ENCODE measurements at regions not wholly inside any gene's neighbourhood (a gene's known extent, or its start where the extent isn't known, plus 50 kb on each side); places are given as distances from the start of the nearest gene placed in this dataset.
A peak's percentile ranks its signal among the peaks of the same experiment; 100 is the strongest.
"Not testable (repeated sequence)": the region's sequence is repeated elsewhere in the genome, so short reads cannot be mapped to it uniquely, and the experiment has no call there.

DNA sequence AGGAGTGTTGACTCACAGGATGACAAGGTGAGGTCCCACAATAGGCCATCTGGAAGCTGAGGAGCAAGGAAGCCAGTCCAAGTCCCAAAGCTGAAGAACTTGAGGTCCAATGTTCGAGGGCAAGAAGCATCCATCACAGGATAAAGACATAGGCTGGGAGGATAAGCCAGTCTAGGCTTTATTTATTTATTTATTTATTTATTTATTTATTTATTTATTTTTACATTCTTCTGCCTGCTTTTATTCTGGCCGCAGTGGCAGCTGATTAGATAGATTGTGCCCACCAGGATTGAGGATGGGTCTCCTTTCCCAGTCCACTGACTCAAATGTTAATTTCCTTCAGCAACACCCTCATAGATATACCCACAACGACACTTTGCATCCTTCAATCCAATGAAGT, 472.2 kb upstream of the DPPA4 start:
- DNase-seq = no peak

DNA sequence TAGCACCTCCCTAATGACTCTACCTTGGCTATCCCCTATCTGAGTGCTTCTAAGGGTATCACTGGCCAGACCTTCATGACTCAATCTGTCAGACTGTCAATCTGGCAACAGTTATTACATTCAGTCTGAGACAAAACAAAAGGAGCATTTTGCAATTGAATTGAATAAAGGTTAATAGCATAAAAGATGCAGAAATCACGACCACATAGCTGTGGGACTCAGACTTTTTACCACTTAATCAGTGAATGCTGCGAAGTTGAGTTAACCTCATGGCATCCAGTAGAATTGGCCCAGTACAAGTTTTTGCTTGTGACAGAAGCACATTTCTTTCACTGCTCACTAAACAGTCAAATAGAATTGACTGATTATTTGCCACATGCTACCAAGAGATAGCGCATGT, 480.7 kb upstream of the DPPA4 start:
- DNase-seq = no peak

DNA sequence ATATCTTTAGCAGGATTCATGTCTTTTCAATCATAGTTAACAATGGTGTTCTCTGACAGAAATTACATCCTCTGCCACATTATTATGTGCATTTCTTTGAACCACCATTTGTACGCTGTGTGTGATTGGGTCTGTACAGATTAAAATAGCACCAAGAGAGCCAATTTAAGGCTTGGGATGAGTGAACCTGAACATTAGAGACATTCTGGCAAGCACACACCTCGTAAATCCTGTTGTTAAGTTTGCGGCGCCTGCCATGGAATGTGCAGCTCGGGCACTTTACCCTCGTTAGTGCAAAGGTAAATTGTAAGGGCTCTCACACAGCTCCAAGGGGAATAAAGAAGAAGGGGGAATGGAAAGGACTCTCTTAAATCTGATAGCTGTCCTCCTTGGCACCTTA, 482.4 kb upstream of the DPPA4 start:
- DNase-seq = no peak

DNA sequence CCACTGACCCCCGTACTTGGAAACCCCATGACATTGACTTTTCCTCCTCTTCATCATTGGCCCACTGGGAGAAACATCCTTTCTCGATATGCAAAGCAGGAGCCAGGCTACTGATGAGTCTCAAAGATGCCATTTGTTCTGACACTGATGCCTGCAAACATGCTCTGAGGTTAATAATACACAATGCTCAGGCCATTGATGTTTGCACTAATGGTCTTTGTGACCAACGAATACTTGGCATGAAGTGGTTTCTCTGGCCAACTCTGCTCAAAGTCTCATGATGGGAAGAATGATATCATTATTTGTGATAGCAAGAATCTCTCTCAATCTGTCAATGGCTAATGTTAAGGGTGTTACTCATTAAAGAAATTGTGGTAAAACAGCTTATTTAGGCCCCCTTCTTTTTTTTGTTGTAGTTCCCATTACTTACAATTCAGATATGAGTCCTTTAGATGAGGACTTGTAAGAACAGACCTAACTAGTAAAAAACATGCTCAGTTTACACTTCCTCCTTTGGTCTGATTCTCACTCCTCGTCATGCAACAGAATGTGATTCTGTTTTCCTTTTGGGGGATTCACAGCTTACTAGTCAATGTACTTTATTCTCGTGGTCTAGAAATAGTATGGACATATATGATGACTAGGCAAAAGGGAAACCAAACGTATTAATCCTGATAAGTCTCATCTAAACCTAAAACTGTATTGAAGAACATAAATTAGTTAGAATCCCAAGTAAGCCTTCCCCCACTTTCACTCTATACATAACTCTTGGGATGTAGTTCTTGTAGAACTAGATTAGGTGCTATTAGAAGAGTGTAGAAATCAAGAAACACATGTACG, 488.8 kb upstream of the DPPA4 start:
- DNase-seq = no peak

DNA sequence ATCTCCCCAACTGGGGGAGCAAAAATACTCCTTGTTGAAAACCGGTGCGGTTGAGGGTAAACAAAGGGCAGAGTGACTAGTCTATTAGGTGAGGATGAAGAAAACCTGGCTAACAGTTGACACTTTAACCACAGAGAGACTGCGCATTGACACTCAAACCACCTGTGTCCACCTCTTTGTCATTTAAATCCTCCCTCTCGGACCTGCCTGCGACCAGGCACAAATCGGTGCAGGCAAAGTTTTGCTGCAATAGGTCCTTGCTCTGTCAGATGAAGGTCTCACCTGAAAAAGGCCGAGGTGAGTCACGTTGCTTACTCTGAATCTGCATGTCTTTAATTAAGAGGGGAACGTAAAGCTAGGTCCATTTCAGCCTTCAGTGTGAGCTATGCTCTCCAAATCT, 494.1 kb upstream of the DPPA4 start:
- no peak for DNase-seq

DNA sequence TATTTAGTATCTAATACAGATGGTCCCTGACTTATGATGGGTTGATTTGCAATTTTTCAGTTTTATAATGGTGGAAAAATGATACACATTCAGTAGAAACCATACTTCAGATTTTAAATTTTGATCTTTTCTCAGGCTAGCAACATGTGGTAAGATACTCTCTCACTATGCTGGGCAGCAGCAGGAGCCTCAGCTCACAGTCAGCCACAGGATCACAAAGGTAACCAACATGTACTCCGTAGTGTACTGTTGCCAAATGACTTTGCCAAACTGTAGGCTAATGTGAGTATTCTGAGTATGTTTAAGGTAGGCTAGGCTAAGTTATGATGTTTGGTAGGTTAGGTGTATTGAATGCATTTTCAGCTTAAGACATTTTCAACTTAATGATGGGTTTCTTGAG, 498.6 kb upstream of the DPPA4 start:
- no peak for DNase-seq

DNA sequence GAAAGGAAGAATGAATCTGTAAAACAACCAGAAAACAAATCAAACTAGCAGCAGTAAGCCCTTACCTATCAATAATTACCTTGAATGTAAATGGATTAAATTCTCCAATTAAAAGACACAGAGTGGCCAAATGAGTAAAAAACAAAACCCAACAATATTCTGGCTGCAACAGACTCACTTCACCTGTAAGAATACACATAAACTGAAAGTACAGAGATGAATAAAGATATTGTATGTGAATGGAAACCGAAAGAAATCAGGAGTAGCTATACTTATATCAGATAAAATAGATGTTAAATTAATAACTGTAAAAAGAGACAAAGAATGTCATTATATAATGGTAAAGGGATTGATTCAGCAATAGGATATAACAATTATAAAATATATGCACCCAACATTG, 514.5 kb upstream of the DPPA4 start:
- no peak for DNase-seq

DNA sequence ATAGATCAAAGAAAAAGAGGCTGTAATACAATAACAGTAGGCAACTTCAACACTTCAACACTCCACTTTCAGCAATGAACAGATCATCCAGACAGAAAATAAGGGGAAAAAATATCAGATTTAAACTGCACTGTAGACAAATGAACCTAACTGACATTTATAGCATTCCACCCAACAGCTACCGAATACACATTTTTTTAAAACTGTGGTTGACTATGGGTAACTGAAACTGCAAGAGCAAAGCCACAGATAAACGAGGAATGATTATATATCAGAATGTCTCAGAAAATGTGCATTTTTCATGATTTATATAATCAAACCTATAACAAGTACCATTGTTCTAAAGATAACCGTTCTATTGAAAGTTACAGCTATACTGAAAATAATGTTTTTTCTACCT, 514.9 kb upstream of the DPPA4 start:
- no peak for DNase-seq

DNA sequence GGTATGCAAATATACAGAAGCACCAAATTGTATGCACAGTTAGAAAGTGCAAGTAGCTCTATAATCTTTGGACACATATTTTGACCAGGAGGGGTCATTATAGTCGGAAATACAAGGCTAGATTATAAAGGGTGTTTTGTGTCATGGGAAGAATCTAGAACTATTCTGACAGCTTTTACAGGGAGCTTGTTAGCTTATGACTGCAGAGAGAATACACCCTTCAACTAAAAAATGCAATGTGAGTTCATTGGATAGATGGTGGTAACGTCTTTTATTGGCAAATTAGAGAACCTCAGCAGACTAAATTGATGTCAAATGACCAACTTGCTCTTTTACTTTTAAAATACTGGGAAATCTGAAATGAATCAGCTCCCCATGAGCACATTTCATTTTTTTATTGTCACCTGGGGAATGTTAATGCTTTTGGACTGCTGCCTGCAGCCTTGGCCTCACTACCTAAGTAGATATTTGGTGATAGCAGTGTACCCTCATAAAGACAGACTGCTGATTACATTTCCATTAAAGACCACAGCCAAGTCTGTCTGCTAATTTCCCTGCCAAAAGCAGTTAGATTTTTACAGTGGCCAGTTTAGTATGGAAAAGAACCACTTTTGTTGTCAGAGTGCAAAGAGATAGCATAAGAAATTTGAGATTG, 515.9 kb upstream of the DPPA4 start:
- DNase-seq = no peak

DNA sequence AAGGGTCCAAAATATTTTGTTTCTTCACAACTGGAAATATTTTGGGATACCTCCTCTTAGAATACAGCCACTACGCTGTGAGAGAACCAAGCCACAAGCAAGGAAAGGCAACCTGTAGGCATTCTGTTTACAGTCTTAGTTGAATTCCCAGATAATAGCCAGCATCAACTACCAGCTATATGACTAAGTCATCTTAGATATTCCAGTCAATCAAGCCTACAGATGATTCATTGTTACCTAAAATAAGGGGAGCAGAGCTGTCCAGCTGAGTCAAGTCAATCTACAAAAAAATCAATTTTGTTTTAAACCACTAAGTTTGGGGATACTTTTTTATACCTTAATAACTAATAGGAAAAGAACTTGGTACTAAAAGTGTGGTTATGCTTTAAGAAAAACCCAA, 526.4 kb upstream of the DPPA4 start:
- no peak for DNase-seq

DNA sequence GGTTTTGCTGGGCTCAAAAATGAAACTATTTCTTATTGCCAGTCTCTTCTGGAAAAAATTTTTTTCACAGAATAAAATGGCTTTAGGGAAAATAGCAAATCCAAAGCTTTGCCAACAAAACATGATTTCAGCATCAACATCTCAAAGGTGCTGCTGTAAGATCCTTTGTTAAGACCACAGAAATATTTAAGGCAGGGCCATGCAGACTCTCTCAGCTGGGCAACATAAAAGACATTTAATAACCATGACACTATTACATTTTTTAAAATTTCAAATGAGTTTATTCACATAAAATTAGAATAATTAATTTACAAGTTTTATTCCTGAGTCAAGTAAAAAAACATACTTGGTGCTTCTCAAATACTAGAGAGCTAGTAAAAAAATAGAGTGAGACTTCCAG, 527.1 kb upstream of the DPPA4 start:
- DNase-seq = no peak

DNA sequence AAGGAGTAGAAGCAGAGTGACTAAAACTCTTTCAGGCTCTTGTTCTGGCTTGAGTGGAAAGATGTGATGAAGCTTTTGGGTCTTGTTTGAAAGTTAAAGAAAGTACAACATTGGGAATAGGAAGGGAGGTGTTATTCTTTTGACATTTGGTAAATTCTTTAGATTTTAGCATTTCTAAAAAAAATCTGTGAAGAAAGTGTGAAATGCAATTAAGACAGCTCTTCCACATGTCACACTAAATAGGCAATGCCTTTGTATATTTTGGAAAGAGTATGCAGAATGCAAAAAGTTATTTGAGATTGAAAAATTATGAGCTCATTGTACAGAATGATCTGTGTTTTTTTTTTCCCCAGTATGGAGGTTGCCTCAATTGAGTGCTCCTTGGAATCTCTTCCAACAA, 532.2 kb upstream of the DPPA4 start:
- no peak for DNase-seq

DNA sequence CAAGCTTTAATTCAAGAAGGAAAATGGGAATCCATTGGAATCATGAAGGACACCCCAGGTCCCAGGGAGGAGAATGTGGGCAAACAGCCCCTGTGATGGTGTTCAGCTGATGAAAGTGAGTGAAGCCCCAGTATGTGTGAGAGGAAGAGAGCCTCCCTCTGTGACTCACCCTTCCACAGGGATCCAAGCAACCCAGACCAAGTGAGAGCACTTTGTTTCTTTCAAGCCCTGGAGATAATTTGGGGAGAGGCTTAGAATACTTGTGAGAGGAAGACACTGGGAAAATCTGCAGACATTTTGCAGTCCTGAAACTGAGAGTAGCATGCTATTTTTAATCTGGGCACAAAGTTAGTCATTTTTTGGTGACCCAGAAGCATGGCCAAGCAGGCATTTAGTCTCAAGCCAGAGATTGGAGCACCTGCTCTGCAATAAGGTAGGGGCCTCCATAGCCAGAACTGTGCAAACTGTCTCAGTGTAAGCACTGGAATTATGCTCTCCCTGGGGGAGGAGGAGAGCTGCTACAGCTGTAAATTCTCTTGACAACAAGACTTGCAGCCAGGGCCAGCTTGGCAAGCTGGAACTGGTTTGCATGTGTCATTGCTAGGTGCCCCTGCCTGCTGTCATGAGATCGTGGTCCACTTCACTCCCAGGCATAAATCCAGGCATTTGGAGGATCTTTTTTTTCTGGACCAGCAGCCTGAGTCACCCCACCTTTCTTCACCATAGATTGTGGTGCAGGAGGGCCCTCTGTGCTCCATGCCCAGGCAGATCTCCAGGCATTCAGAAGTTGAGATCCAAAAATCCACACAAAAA, 537.8 kb upstream of the DPPA4 start:
- DNase-seq = no peak

DNA sequence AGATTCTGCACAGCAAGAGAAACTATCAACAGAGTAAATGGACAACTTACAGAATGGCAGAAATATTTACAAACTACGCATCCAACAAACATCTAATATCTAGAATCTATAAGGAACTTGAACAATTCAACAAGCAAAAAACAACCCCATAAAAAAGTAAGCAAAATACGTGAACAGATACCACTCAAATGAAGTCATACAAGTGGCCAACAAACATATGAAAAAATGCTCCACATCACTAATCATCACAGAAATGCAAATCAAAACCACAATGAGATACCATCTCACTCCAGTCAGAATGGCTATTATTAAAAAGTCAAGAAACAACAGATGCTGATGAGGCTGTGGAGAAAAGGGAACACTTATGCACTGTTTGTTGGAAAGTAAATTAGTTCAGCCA, 540.3 kb upstream of the DPPA4 start:
- DNase-seq = not testable (repeated sequence)

DNA sequence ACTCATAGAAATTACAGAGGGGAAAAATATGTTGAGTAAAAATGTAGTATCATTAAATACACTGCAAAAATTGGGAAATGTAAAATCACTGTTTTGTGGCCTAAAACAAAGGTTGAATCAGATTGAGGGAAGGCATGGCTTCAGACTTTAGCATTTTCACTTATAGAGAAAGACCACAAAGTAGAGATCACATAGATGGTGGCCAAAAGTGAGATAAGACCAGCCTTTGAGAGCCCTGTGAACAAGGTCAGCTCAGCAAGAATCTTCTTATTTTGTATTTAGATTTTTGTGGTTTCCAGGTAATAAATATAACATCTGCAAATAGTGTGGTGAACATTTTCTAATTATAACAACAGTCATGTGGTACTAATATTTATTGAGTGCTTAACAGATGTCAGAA, 544.8 kb upstream of the DPPA4 start:
- no peak for DNase-seq

DNA sequence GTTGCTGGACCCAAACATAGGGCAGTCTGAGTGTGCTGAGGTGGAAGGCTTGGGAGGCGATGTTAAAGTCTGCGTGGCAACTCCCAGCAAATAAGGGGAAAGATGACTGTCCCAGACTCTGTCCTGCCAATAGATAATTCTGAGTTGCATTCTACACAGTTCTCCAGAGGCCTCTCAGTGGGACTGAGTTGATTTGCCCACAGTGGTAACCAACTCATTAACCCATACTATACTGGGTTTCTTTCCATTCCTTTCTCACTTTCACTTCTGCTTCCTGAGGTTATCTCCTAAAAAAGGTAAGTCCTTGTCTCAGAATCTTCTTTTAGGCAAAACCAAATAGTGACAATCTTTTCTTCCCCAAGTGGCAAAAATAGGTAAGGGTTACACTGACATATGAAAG, 549.9 kb upstream of the DPPA4 start:
- no peak for DNase-seq

DNA sequence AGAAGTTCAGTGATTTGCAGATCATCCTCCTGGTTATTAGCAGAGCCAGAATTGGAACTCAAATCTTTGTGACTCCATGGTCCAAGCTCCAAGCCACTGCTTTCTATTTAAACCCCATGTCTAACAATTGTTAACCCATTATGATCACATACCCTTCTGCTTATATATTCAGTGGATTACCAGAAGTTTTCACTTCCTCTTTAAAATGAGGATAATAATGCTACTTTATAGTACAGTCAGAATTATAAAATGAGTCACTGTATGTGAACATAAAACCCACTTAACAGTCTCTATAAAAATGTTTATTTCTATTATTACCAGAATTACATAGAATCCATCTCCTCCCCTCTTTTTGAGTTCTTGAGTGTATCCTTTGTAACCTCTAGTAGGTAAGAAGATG, 550.7 kb upstream of the DPPA4 start:
- DNase-seq = no peak

DNA sequence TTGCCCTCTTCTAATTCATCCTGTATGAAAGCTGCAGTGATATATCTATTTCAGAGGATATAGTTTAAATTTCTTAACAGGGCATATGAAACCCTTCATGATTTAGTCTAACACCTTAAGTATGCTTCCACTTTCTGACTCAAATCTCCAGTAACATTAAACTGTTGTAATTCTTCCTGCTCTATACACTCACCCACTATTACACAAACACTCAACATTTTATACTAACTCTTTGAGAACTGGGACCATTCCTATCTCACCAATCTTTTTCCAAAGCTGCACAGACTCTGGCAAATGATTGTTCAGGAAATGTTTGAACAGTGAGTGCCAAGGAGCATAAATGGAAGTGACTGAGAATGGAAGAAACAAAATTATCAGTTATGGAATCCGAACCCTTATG, 560.4 kb upstream of the DPPA4 start:
- DNase-seq = no peak

DNA sequence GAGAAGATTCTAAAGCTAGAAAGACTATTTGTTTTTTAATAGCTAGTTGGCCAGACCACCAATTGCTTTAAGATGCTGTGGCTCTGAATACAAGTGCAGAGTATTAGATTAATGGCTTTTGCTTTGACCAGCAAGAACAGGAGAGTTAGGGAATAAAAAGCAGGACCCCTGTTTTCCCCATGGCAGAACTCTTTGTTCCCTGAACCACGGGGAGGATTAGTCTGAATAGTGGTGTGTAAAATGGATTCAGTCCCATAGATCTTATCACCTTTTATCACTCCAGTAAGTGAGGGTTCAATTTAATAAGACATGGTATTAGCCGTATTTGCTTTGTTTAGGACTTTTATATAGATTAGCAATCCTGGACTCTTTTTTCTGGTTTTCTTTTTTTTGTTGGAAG, 562.6 kb upstream of the DPPA4 start:
- peak; percentile 12 for DNase-seq

DNA sequence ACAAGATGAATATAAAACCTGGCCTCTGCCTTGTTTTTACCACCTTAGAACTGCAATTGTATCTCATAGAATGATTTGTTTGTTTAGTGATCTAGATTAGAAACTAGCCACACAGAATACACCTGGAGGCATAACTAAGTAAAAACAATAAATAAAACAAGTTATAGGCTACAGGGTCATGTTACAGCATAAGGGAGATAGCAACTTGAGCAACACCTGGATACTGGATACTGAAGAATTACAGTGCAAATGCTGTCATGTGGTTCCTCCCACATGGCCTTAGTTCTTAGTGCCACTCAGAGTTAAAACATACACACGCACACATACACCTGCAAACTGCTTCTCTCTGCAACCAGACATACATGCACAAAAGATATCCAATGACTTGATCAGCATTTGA, 563.4 kb upstream of the DPPA4 start:
- DNase-seq = no peak

DNA sequence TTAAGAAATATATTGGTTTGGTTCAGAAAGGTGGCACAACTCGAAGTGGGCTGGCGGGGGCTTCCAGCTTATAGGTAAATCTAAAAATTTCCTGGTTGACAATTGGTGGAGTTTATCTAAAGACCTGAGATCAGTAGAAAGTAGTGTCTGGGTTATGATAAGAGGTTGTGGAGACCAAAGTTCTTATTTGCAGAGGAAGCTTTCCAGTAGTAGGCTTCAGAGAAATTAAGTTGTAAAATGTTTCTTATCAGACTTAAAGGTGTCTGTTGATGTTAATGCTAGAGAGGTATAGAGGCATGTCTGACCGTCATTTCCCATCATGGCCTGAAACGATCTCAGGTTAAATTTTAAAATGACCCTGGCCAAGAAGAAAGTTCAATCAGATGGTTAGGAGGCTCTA, 565.2 kb upstream of the DPPA4 start:
- no peak for DNase-seq

DNA sequence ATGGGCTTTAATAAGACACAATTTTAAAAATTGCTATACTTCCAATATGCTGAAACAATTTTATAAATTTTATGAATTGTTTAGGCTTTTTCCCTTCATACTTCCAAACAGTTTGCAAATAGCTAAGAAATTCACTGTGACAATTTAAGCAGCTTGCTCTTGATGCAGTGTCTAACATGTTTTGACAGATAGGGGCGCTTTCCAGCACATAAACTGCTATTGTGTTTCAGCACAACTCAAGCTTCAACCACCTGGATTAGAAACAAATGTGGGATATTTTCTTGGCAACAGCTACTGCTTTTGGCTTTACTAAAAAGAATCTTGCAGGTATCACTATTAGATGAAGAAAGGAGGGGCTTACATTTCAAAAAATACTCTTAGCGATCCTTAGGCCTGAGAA, 565.8 kb upstream of the DPPA4 start:
- DNase-seq = no peak

DNA sequence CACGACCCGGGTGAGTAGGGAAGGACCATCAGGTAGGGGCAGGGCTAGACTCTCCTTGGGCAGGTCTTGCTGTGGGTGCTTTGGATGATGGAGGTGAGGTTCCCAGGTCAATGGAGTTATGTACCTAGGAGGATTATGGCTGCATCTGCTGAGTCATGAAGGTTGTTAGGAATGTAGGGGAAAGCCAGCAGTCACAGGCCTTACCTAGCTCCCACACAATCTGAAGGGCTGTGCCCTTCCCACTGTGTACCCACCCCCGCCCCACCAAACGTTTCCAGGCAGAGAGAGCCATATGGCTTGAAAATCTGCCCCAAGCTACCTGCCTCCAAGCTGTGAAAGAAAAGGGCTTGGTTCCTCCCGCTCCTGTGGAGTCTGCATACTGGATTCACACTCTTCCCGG, 573.4 kb upstream of the DPPA4 start:
- no peak for DNase-seq

DNA sequence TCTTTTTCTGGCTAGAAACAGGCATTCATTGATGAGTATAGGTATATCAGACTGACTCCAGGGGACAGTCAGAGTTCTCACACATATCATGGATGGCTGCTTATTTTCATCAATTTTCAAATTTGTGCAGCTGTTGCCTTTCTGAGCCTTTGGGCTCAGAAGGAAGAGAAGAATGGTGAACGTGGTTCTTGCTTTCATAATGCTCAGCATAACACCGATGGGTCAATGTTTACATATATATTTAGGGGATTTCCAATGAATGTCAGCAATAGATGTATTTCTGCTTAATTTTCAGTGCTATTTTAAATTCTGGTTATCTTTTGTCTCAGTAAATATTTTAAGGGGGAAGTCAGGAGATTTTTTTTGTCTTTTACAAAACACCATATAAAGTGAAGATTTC, 581.4 kb upstream of the DPPA4 start:
- no peak for DNase-seq

Data from retina (tissue), 1 donor.